ENCODE measurements at regions not wholly inside any gene's neighbourhood (a gene's known extent, or its start where the extent isn't known, plus 50 kb on each side); places are given as distances from the start of the nearest gene placed in this dataset.

- TF ChIP-seq POLR2A (IDR thresholded peaks at IDR 0.05; ENCODE audit: extremely low read depth, insufficient read length) (no peak), CTCF (IDR thresholded peaks at IDR 0.05; ENCODE audit: low read depth, low read length) (no peak), MAX (IDR thresholded peaks at IDR 0.05; ENCODE audit: low read depth, low read length) (no peak), MYC (IDR thresholded peaks at IDR 0.05; ENCODE audit: low read depth, low read length) (no peak)
Observed at GRCh38 chr21:20946701-20947100, 51.5 kb upstream of the NCAM2 start.
